ENCODE measurements at regions not wholly inside any gene's neighbourhood (a gene's known extent, or its start where the extent isn't known, plus 50 kb on each side); places are given as distances from the start of the nearest gene placed in this dataset.

GRCh38 chr5:108529381-108529780, 147.5 kb upstream of the FBXL17 start:
- no peak for TF ChIP-seq EZH2 (IDR thresholded peaks at IDR 0.05; ENCODE audit: insufficient read depth, low read length)
- TF ChIP-seq CTCF (IDR thresholded peaks at IDR 0.05; ENCODE audit: insufficient read depth, low read depth, low read length), result no peak

Measured in astrocyte (in vitro differentiated cells and primary cell).